ENCODE measurements at regions not wholly inside any gene's neighbourhood (a gene's known extent, or its start where the extent isn't known, plus 50 kb on each side); places are given as distances from the start of the nearest gene placed in this dataset.

DNA sequence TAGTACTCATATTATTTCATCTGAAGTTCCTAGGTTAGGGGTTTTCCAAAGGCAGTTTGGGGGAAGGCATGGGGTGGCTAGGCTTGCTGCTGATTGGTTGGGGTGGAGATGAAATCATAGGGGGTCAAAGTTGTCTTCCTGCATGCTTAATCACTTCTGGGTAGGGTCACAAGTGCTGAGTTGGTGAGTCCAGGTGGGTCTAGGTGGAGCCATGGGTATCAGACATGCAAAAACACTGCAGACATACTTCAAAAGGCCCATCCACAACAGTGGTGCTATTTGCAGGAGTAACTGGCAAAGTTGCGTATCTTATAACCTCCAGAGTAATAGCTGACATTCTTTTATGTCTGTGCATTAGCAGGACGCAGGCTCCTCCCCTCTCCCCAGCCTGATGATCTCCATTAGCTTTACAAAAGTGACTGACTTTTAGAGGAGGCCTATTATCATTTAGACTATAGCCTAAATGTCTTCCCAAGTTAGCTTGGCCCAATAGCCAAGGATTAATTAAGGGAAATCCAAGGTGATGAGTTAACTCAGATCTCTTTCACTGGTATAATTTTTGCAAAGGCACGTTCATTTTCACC is 374.4 kb upstream of the PRMT6 start:
- no peaks in the 10 kb centered on the region for H3K27me3 ChIP-seq (ENCODE audit: control insufficient read depth in 1 of 2, insufficient read depth in 2 of 2, low read length in 2 of 2)
- no peaks in the 10 kb centered on the region for H3K9me3 ChIP-seq (ENCODE audit: low read length)
- H3K4me3 ChIP-seq (ENCODE audit: low read depth in 1 of 2, low read length in 2 of 2), result no peak overlapping the region
- no peak overlapping the region for H3K9ac ChIP-seq (ENCODE audit: low read length)
- H3K27ac ChIP-seq (ENCODE audit: low read depth, low read length), result no peak overlapping the region
- no peaks in the 10 kb centered on the region for H3K4me1 ChIP-seq (ENCODE audit: insufficient read depth, low read length)
- H3K36me3 ChIP-seq (ENCODE audit: insufficient read depth, low read length), result no peaks in the 10 kb centered on the region

DNA sequence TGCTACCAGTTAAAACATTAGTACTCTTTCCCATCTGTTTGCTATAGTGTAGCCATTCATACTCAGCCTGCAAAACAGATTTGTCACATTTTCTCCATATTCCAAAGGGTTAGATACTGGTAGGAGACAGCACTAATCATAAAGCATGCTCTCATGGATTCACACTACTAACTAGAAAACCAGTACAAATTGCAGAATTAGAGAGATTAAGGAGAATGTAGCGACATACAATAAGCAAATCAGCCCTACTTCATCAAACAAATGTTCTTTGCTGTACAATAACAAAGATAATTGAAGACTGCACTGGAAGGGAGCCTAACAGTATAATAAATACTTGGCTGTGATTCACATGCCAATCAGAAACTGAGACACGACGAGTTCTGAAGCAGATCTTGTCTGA is 368.0 kb upstream of the PRMT6 start:
- H3K9ac ChIP-seq (ENCODE audit: low read length), result no peak overlapping the region
- H3K27ac ChIP-seq (ENCODE audit: low read depth, low read length), result no peak overlapping the region
- H3K4me3 ChIP-seq (ENCODE audit: low read depth in 1 of 2, low read length in 2 of 2), result no peak overlapping the region
- no peaks in the 10 kb centered on the region for H3K36me3 ChIP-seq (ENCODE audit: insufficient read depth, low read length)
- H3K27me3 ChIP-seq (ENCODE audit: control insufficient read depth in 1 of 2, insufficient read depth in 2 of 2, low read length in 2 of 2), result no peaks in the 10 kb centered on the region
- no peaks in the 10 kb centered on the region for H3K4me1 ChIP-seq (ENCODE audit: insufficient read depth, low read length)
- no peaks in the 10 kb centered on the region for H3K9me3 ChIP-seq (ENCODE audit: low read length)

DNA sequence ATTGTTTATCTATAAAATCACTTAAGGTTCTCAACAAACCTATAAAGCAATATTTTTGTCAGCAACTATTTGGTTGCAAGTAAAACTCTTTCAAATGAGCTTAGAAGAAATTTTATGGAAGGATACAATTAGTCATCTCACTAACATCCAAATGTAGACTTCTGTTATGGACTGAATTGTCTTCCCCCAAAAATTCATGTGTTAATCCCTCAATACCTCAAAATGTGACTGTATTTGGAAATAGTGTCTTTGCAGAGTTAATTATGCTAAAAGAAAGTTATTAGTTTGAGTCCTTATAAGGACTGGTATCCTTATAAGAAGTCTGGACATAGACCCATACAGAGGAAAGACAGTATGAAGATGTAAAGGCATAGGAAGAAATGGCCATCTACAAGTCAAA is 357.8 kb upstream of the PRMT6 start:
- no peak overlapping the region for H3K27ac ChIP-seq (ENCODE audit: low read depth, low read length)
- H3K4me3 ChIP-seq (ENCODE audit: low read depth in 1 of 2, low read length in 2 of 2), result no peak overlapping the region
- H3K9me3 ChIP-seq (ENCODE audit: low read length), result no peaks in the 10 kb centered on the region
- H3K36me3 ChIP-seq (ENCODE audit: insufficient read depth, low read length), result no peaks in the 10 kb centered on the region
- no peak overlapping the region for H3K9ac ChIP-seq (ENCODE audit: low read length)
- H3K4me1 ChIP-seq (ENCODE audit: insufficient read depth, low read length), result no peaks in the 10 kb centered on the region
- H3K27me3 ChIP-seq (ENCODE audit: control insufficient read depth in 1 of 2, insufficient read depth in 2 of 2, low read length in 2 of 2), result no peaks in the 10 kb centered on the region

DNA sequence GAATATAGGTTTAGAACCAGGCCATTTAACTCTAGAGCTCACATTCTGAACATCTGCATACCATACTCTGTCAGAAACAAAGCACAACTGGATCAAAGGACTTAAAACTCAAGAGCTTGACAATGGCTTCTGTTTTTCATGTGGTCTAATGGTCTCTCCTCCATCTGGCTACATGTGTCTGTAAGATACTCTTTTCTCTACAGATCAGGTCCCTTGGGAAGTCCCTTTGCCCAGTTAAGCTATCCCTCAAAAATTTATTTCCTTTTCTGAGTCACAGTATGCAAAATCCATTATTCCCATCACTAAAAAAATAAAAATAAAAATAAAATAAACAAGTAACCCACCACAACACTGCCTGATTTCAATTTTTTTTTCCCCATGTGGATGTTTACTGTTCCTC is 357.0 kb upstream of the PRMT6 start:
- Histone ChIP-seq H3K9me3 (ENCODE audit: low read length) (no peaks in the 10 kb centered on the region), H3K9ac (ENCODE audit: low read length) (no peak overlapping the region), H3K4me3 (ENCODE audit: low read depth in 1 of 2, low read length in 2 of 2) (no peak overlapping the region), H3K27me3 (ENCODE audit: control insufficient read depth in 1 of 2, insufficient read depth in 2 of 2, low read length in 2 of 2) (no peaks in the 10 kb centered on the region), H3K36me3 (ENCODE audit: insufficient read depth, low read length) (no peaks in the 10 kb centered on the region), H3K27ac (ENCODE audit: low read depth, low read length) (no peak overlapping the region), H3K4me1 (ENCODE audit: insufficient read depth, low read length) (no peaks in the 10 kb centered on the region)

DNA sequence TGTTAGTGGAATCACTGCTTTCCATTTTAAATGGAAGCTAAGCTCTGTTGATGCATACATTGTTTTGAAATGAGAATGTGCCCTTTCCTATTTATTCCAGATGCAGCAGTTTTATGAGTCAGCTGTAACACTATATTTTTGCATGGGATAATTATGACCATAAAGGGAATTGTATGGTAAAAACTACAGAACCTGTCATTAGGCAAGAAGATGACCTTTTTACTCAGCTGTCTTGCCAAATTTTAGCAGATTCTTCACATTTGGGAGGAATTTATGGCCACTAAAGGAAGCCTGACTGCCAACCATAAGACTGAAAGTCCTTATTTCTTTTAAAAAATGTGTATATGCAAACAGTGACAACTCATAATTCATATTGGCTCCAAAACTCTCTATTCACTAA is 356.3 kb upstream of the PRMT6 start:
- Histone ChIP-seq H3K27me3 (ENCODE audit: control insufficient read depth in 1 of 2, insufficient read depth in 2 of 2, low read length in 2 of 2) (no peaks in the 10 kb centered on the region), H3K9ac (ENCODE audit: low read length) (no peak overlapping the region), H3K9me3 (ENCODE audit: low read length) (no peaks in the 10 kb centered on the region), H3K36me3 (ENCODE audit: insufficient read depth, low read length) (no peaks in the 10 kb centered on the region), H3K4me3 (ENCODE audit: low read depth in 1 of 2, low read length in 2 of 2) (no peak overlapping the region), H3K4me1 (ENCODE audit: insufficient read depth, low read length) (no peaks in the 10 kb centered on the region), H3K27ac (ENCODE audit: low read depth, low read length) (no peak overlapping the region)

DNA sequence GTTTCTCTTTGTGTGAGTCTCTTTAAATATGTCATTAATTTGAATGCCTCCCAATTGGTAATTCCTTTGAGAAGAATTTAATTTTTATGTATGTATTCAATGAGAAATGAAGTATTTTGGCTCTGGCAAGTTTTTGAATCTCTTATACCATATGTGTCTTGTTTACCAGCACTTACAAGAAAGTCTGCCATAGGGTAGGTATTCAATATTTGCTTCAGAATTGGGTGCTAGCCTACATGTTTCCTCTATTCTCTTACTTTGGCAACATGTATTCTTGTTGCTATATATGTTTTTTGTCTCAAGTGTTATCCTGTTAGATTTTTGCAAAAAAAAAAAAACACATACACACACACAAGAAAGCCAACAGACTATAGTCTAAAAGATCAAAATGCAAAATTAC is 350.5 kb upstream of the PRMT6 start:
- H3K36me3 ChIP-seq (ENCODE audit: insufficient read depth, low read length), result no peaks in the 10 kb centered on the region
- no peaks in the 10 kb centered on the region for H3K4me1 ChIP-seq (ENCODE audit: insufficient read depth, low read length)
- H3K4me3 ChIP-seq (ENCODE audit: low read depth in 1 of 2, low read length in 2 of 2), result no peak overlapping the region
- H3K27ac ChIP-seq (ENCODE audit: low read depth, low read length), result no peak overlapping the region
- H3K9me3 ChIP-seq (ENCODE audit: low read length), result no peaks in the 10 kb centered on the region
- no peak overlapping the region for H3K9ac ChIP-seq (ENCODE audit: low read length)
- no peaks in the 10 kb centered on the region for H3K27me3 ChIP-seq (ENCODE audit: control insufficient read depth in 1 of 2, insufficient read depth in 2 of 2, low read length in 2 of 2)

DNA sequence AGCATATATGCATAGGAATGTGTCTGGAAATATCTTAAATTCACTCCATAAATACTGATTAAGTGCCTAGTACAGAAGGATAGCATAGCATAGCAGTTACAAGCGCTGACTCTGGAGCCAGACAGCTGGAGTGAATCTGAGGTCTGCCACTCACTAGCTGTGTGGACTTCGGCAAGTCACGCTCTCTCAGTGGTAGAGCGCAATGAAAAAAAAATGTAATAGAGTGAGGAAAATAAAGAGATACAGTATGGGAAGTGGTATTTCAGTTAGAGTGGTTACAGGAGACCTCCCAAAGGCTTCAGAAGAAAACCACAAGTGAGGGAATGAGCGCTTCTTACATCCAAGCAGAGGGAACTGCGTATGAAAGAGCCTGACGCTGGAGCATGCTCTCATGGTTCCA is 338.9 kb upstream of the PRMT6 start:
- Histone ChIP-seq H3K9ac (ENCODE audit: low read length) (no peak overlapping the region), H3K4me1 (ENCODE audit: insufficient read depth, low read length) (peaks cover 13% of the 10 kb centered on the region), H3K27me3 (ENCODE audit: control insufficient read depth in 1 of 2, insufficient read depth in 2 of 2, low read length in 2 of 2) (no peaks in the 10 kb centered on the region), H3K36me3 (ENCODE audit: insufficient read depth, low read length) (no peaks in the 10 kb centered on the region), H3K4me3 (ENCODE audit: low read depth in 1 of 2, low read length in 2 of 2) (no peak overlapping the region), H3K27ac (ENCODE audit: low read depth, low read length) (no peak overlapping the region), H3K9me3 (ENCODE audit: low read length) (no peaks in the 10 kb centered on the region)

DNA sequence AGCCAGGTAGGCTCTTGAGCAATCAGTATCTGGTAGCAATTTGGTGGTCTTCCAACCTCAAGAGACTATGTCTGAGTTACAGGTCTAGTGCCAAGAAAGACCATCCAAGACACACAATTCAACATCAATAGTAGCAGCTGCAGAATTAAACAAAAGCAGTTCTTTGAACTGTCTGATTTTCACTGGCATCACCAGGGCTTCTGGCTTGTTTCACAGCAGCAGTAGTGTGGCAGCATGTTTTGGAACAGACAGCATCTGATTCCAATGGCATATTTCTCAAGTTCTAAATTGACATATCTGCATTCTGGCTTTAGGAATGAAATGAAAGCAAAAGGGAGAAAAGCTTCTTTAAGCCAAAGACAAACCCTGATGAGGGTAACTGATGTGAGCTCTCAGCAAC is 334.7 kb upstream of the PRMT6 start:
- Histone ChIP-seq H3K36me3 (ENCODE audit: insufficient read depth, low read length) (no peaks in the 10 kb centered on the region), H3K27ac (ENCODE audit: low read depth, low read length) (peak overlapping the region; percentile 3), H3K9me3 (ENCODE audit: low read length) (no peaks in the 10 kb centered on the region), H3K27me3 (ENCODE audit: control insufficient read depth in 1 of 2, insufficient read depth in 2 of 2, low read length in 2 of 2) (no peaks in the 10 kb centered on the region), H3K9ac (ENCODE audit: low read length) (no peak overlapping the region), H3K4me1 (ENCODE audit: insufficient read depth, low read length) (peaks cover 14% of the 10 kb centered on the region), H3K4me3 (ENCODE audit: low read depth in 1 of 2, low read length in 2 of 2) (no peak overlapping the region)

DNA sequence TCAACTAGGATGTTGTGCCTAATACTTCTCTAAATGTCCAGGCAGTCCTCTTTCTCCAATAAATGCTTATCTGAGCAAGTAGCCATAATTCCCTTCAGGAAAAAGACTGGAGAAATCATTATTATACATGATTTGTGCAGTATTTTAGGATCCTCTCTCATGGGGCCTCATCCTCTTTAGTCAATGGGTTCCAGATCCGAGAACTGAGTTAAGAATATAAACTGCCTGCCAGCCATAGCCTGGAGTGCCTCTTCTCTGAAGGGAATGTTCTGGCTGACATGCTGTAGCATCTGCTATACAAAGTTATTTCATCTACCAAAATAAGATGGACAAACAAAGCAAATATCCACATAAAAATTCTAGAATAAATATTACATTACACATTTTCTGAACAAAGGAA is 334.0 kb upstream of the PRMT6 start:
- no peak overlapping the region for H3K9ac ChIP-seq (ENCODE audit: low read length)
- H3K9me3 ChIP-seq (ENCODE audit: low read length), result no peaks in the 10 kb centered on the region
- peaks cover 14% of the 10 kb centered on the region for H3K4me1 ChIP-seq (ENCODE audit: insufficient read depth, low read length)
- no peaks in the 10 kb centered on the region for H3K27me3 ChIP-seq (ENCODE audit: control insufficient read depth in 1 of 2, insufficient read depth in 2 of 2, low read length in 2 of 2)
- no peak overlapping the region for H3K4me3 ChIP-seq (ENCODE audit: low read depth in 1 of 2, low read length in 2 of 2)
- no peaks in the 10 kb centered on the region for H3K36me3 ChIP-seq (ENCODE audit: insufficient read depth, low read length)
- peak overlapping the region; percentile 3 for H3K27ac ChIP-seq (ENCODE audit: low read depth, low read length)

DNA sequence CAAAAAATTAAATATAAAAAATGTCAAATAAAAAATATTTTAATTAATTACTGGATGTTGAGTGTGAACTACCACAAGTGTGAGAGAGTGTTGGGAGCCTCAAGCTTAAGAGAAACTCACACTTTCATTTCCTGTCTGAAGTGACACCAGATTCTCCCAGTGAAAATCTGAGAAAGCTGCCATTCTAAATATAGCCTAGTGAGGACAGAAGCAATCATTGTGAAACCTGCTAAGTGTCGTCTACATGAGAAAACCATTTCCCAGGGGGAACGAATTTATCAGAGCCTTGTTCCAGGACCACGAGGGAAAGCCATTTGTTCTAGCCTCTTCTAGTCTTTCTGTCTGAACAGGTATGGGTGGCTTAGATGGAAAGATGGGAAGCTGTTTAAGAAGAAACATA is 329.3 kb upstream of the PRMT6 start:
- Histone ChIP-seq H3K27ac (ENCODE audit: low read depth, low read length) (no peak overlapping the region), H3K27me3 (ENCODE audit: control insufficient read depth in 1 of 2, insufficient read depth in 2 of 2, low read length in 2 of 2) (no peaks in the 10 kb centered on the region), H3K4me3 (ENCODE audit: low read depth in 1 of 2, low read length in 2 of 2) (no peak overlapping the region), H3K9me3 (ENCODE audit: low read length) (no peaks in the 10 kb centered on the region), H3K36me3 (ENCODE audit: insufficient read depth, low read length) (no peaks in the 10 kb centered on the region), H3K4me1 (ENCODE audit: insufficient read depth, low read length) (peaks cover 6% of the 10 kb centered on the region), H3K9ac (ENCODE audit: low read length) (no peak overlapping the region)

DNA sequence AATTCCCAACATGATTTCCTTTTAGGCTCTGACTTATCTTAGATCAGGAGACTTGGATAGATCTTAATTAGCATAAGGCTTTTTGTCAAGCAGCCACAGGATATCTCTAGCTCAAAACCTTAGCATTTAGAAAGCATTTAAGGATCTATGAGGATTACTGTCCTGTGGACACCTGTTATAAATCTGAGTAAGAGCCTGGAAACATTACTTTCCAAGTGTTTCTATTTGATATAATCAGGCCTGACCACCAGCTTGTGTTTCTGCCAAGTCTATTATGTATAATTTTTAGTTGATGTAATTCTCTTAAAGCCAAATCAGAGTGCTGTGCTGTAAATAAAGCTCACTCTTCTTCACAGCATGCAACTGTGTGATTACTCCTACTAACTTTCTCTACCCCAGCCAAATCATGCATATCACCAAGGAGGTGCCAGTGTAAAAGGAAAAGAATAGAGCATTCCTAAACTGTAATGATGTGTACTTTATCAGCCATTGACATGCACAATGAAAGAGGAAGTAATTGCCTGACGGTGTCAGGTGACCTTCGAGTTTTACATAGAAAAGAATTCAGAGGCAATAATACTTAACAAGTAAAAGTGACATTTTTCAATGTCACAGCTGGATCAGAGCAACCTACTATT is 309.9 kb upstream of the PRMT6 start:
- H3K9me3 ChIP-seq (ENCODE audit: low read length), result no peaks in the 10 kb centered on the region
- no peak overlapping the region for H3K4me3 ChIP-seq (ENCODE audit: low read depth in 1 of 2, low read length in 2 of 2)

DNA sequence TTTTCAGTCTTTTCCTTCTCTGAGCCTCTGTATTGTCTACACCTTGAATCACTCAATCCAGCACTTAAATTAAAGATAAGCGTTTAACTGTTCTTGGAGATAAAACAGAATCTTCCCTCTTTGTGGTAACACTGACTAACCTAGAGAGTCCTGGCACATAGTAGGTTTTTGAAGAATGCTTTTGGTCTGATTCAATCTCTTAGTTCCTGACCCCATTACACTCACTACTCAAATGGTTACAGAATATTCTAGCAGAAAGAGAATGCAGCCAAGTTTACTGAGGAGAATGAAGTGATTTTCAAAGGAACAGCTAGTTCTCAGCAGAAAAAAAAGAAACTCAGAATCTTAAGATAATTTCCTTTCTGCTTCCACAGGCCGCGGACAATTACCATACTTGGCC is 309.2 kb upstream of the PRMT6 start:
- Histone ChIP-seq H3K36me3 (ENCODE audit: insufficient read depth, low read length) (no peaks in the 10 kb centered on the region), H3K27me3 (ENCODE audit: control insufficient read depth in 1 of 2, insufficient read depth in 2 of 2, low read length in 2 of 2) (no peaks in the 10 kb centered on the region), H3K9me3 (ENCODE audit: low read length) (no peaks in the 10 kb centered on the region), H3K4me1 (ENCODE audit: insufficient read depth, low read length) (peaks cover 19% of the 10 kb centered on the region), H3K4me3 (ENCODE audit: low read depth in 1 of 2, low read length in 2 of 2) (no peak overlapping the region), H3K9ac (ENCODE audit: low read length) (no peak overlapping the region), H3K27ac (ENCODE audit: low read depth, low read length) (no peak overlapping the region)

More for the DNA sequence above, 309.9 kb upstream of the PRMT6 start:
- Histone ChIP-seq H3K27ac (ENCODE audit: low read depth, low read length) (no peak overlapping the region), H3K9ac (ENCODE audit: low read length) (no peak overlapping the region), H3K4me1 (ENCODE audit: insufficient read depth, low read length) (peaks cover 13% of the 10 kb centered on the region), H3K27me3 (ENCODE audit: control insufficient read depth in 1 of 2, insufficient read depth in 2 of 2, low read length in 2 of 2) (no peaks in the 10 kb centered on the region), H3K36me3 (ENCODE audit: insufficient read depth, low read length) (no peaks in the 10 kb centered on the region)

Measured in muscle layer of colon (tissue), 2 donors.